ENCODE measurements at regions not wholly inside any gene's neighbourhood (a gene's known extent, or its start where the extent isn't known, plus 50 kb on each side); places are given as distances from the start of the nearest gene placed in this dataset.

- Histone ChIP-seq H3K79me2 (ENCODE audit: control insufficient read depth, insufficient read depth, low read length, unreplicated experiment) (no peaks in the 10 kb centered on the region), H3K27ac (ENCODE audit: low read depth, low read length) (no peak overlapping the region), H3K36me3 (ENCODE audit: insufficient read depth, low read length) (no peaks in the 10 kb centered on the region), H3K27me3 (ENCODE audit: insufficient read depth, low read length) (peaks cover 53% of the 10 kb centered on the region), H2AFZ (ENCODE audit: low read length, unreplicated experiment) (no peak overlapping the region), H3K4me3 (ENCODE audit: low read depth, low read length) (no peak overlapping the region), H3K4me1 (ENCODE audit: control insufficient read depth, insufficient read depth, low read length, unreplicated experiment) (no peaks in the 10 kb centered on the region)
These were observed 871.2 kb upstream of the TENM3 start for GRCh38 chr4:181372014-181372413.

GRCh38 chr4:181376058-181376457, 867.1 kb upstream of the TENM3 start:
- Histone ChIP-seq H2AFZ (ENCODE audit: low read length, unreplicated experiment) (no peak overlapping the region), H3K4me1 (ENCODE audit: control insufficient read depth, insufficient read depth, low read length, unreplicated experiment) (no peaks in the 10 kb centered on the region), H3K4me3 (ENCODE audit: low read depth, low read length) (no peak overlapping the region), H3K36me3 (ENCODE audit: insufficient read depth, low read length) (no peaks in the 10 kb centered on the region), H3K27ac (ENCODE audit: low read depth, low read length) (no peak overlapping the region), H3K27me3 (ENCODE audit: insufficient read depth, low read length) (peaks cover 46% of the 10 kb centered on the region), H3K79me2 (ENCODE audit: control insufficient read depth, insufficient read depth, low read length, unreplicated experiment) (no peaks in the 10 kb centered on the region)

- no peak overlapping the region for H3K27ac ChIP-seq (ENCODE audit: low read depth, low read length)
- H3K4me3 ChIP-seq (ENCODE audit: low read depth, low read length), result no peak overlapping the region
- H3K79me2 ChIP-seq (ENCODE audit: control insufficient read depth, insufficient read depth, low read length, unreplicated experiment), result no peaks in the 10 kb centered on the region
- no peaks in the 10 kb centered on the region for H3K4me1 ChIP-seq (ENCODE audit: control insufficient read depth, insufficient read depth, low read length, unreplicated experiment)
- no peaks in the 10 kb centered on the region for H3K36me3 ChIP-seq (ENCODE audit: insufficient read depth, low read length)
- peaks cover 19% of the 10 kb centered on the region for H3K27me3 ChIP-seq (ENCODE audit: insufficient read depth, low read length)
- H2AFZ ChIP-seq (ENCODE audit: low read length, unreplicated experiment), result no peak overlapping the region
These were observed 855.1 kb upstream of the TENM3 start for GRCh38 chr4:181388061-181388460.

GRCh38 chr4:181416966-181417365, 826.2 kb upstream of the TENM3 start:
- H3K27ac ChIP-seq (ENCODE audit: low read depth, low read length), result no peak overlapping the region
- no peaks in the 10 kb centered on the region for H3K36me3 ChIP-seq (ENCODE audit: insufficient read depth, low read length)
- H3K27me3 ChIP-seq (ENCODE audit: insufficient read depth, low read length), result no peaks in the 10 kb centered on the region
- H3K4me1 ChIP-seq (ENCODE audit: control insufficient read depth, insufficient read depth, low read length, unreplicated experiment), result no peaks in the 10 kb centered on the region
- H3K4me3 ChIP-seq (ENCODE audit: low read depth, low read length), result no peak overlapping the region
- no peaks in the 10 kb centered on the region for H3K79me2 ChIP-seq (ENCODE audit: control insufficient read depth, insufficient read depth, low read length, unreplicated experiment)
- H2AFZ ChIP-seq (ENCODE audit: low read length, unreplicated experiment), result no peak overlapping the region

- H3K4me1 ChIP-seq (ENCODE audit: control insufficient read depth, insufficient read depth, low read length, unreplicated experiment), result no peaks in the 10 kb centered on the region
- H2AFZ ChIP-seq (ENCODE audit: low read length, unreplicated experiment), result no peak overlapping the region
- H3K79me2 ChIP-seq (ENCODE audit: control insufficient read depth, insufficient read depth, low read length, unreplicated experiment), result no peaks in the 10 kb centered on the region
- no peak overlapping the region for H3K4me3 ChIP-seq (ENCODE audit: low read depth, low read length)
- no peaks in the 10 kb centered on the region for H3K36me3 ChIP-seq (ENCODE audit: insufficient read depth, low read length)
- H3K27ac ChIP-seq (ENCODE audit: low read depth, low read length), result no peak overlapping the region
- H3K27me3 ChIP-seq (ENCODE audit: insufficient read depth, low read length), result no peaks in the 10 kb centered on the region
These were observed 824.7 kb upstream of the TENM3 start for GRCh38 chr4:181418496-181418895.

GRCh38 chr4:181420950-181421349, 822.3 kb upstream of the TENM3 start:
- Histone ChIP-seq H3K27ac (ENCODE audit: low read depth, low read length) (no peak overlapping the region), H3K27me3 (ENCODE audit: insufficient read depth, low read length) (no peaks in the 10 kb centered on the region), H3K79me2 (ENCODE audit: control insufficient read depth, insufficient read depth, low read length, unreplicated experiment) (no peaks in the 10 kb centered on the region), H3K36me3 (ENCODE audit: insufficient read depth, low read length) (no peaks in the 10 kb centered on the region), H3K4me1 (ENCODE audit: control insufficient read depth, insufficient read depth, low read length, unreplicated experiment) (no peaks in the 10 kb centered on the region), H3K4me3 (ENCODE audit: low read depth, low read length) (no peak overlapping the region), H2AFZ (ENCODE audit: low read length, unreplicated experiment) (no peak overlapping the region)

GRCh38 chr4:181424362-181425016, 818.7 kb upstream of the TENM3 start:
- Histone ChIP-seq H3K36me3 (ENCODE audit: insufficient read depth, low read length) (no peaks in the 10 kb centered on the region), H3K4me3 (ENCODE audit: low read depth, low read length) (no peak overlapping the region), H3K27me3 (ENCODE audit: insufficient read depth, low read length) (no peaks in the 10 kb centered on the region), H3K27ac (ENCODE audit: low read depth, low read length) (no peak overlapping the region), H2AFZ (ENCODE audit: low read length, unreplicated experiment) (no peak overlapping the region), H3K79me2 (ENCODE audit: control insufficient read depth, insufficient read depth, low read length, unreplicated experiment) (no peaks in the 10 kb centered on the region), H3K4me1 (ENCODE audit: control insufficient read depth, insufficient read depth, low read length, unreplicated experiment) (no peaks in the 10 kb centered on the region)

- no peaks in the 10 kb centered on the region for H3K4me1 ChIP-seq (ENCODE audit: control insufficient read depth, insufficient read depth, low read length, unreplicated experiment)
- no peak overlapping the region for H2AFZ ChIP-seq (ENCODE audit: low read length, unreplicated experiment)
- H3K4me3 ChIP-seq (ENCODE audit: low read depth, low read length), result no peak overlapping the region
- H3K36me3 ChIP-seq (ENCODE audit: insufficient read depth, low read length), result no peaks in the 10 kb centered on the region
- H3K27me3 ChIP-seq (ENCODE audit: insufficient read depth, low read length), result peaks cover 16% of the 10 kb centered on the region
- no peak overlapping the region for H3K27ac ChIP-seq (ENCODE audit: low read depth, low read length)
- H3K79me2 ChIP-seq (ENCODE audit: control insufficient read depth, insufficient read depth, low read length, unreplicated experiment), result no peaks in the 10 kb centered on the region
These were observed 816.1 kb upstream of the TENM3 start for GRCh38 chr4:181427076-181427475.

- Histone ChIP-seq H3K4me1 (ENCODE audit: control insufficient read depth, insufficient read depth, low read length, unreplicated experiment) (no peaks in the 10 kb centered on the region), H3K36me3 (ENCODE audit: insufficient read depth, low read length) (no peaks in the 10 kb centered on the region), H2AFZ (ENCODE audit: low read length, unreplicated experiment) (no peak overlapping the region), H3K4me3 (ENCODE audit: low read depth, low read length) (no peak overlapping the region), H3K79me2 (ENCODE audit: control insufficient read depth, insufficient read depth, low read length, unreplicated experiment) (no peaks in the 10 kb centered on the region), H3K27me3 (ENCODE audit: insufficient read depth, low read length) (peaks cover 31% of the 10 kb centered on the region), H3K27ac (ENCODE audit: low read depth, low read length) (no peak overlapping the region)
These were observed 812.2 kb upstream of the TENM3 start for GRCh38 chr4:181431006-181431405.

GRCh38 chr4:181431661-181432060, 811.5 kb upstream of the TENM3 start:
- no peaks in the 10 kb centered on the region for H3K36me3 ChIP-seq (ENCODE audit: insufficient read depth, low read length)
- H2AFZ ChIP-seq (ENCODE audit: low read length, unreplicated experiment), result no peak overlapping the region
- no peaks in the 10 kb centered on the region for H3K4me1 ChIP-seq (ENCODE audit: control insufficient read depth, insufficient read depth, low read length, unreplicated experiment)
- no peak overlapping the region for H3K4me3 ChIP-seq (ENCODE audit: low read depth, low read length)
- peaks cover 31% of the 10 kb centered on the region for H3K27me3 ChIP-seq (ENCODE audit: insufficient read depth, low read length)
- H3K79me2 ChIP-seq (ENCODE audit: control insufficient read depth, insufficient read depth, low read length, unreplicated experiment), result no peaks in the 10 kb centered on the region
- H3K27ac ChIP-seq (ENCODE audit: low read depth, low read length), result no peak overlapping the region

- Histone ChIP-seq H3K79me2 (ENCODE audit: control insufficient read depth, insufficient read depth, low read length, unreplicated experiment) (no peaks in the 10 kb centered on the region), H3K4me1 (ENCODE audit: control insufficient read depth, insufficient read depth, low read length, unreplicated experiment) (no peaks in the 10 kb centered on the region), H3K27me3 (ENCODE audit: insufficient read depth, low read length) (peaks cover 32% of the 10 kb centered on the region), H3K4me3 (ENCODE audit: low read depth, low read length) (no peak overlapping the region), H3K36me3 (ENCODE audit: insufficient read depth, low read length) (no peaks in the 10 kb centered on the region), H3K27ac (ENCODE audit: low read depth, low read length) (no peak overlapping the region), H2AFZ (ENCODE audit: low read length, unreplicated experiment) (no peak overlapping the region)
These were observed 810.9 kb upstream of the TENM3 start for GRCh38 chr4:181432335-181432734.
